Karpas-422 (cell line): ENCODE measurements at regions not wholly inside any gene's neighbourhood (a gene's known extent, or its start where the extent isn't known, plus 50 kb on each side); places are given as distances from the start of the nearest gene placed in this dataset.

Experiments used
- DNase-seq: peaks from one replicate; pipeline ENCODE4 v3.0.0-alpha.2; 2015
- H2AFZ ChIP-seq: fragments of 200-600 bp; sonication (generic); 2 replicates; pipeline ENCODE4 v1.6.1; 2014; ENCODE audit warnings: antibody characterized with exemption, low read length, mixed read lengths
- H3K27ac ChIP-seq: fragments of 200-600 bp; sonication (generic); 2 replicates; pipeline ENCODE4 v1.5.1; 2014; ENCODE audit warnings: mild to moderate bottlenecking, low read length, moderate library complexity
- H3K27me3 ChIP-seq: fragments of 200-600 bp; sonication (generic); 2 replicates; pipeline ENCODE4 v1.6.1; 2014; ENCODE audit warnings: low read length, mixed read lengths
- H3K36me3 ChIP-seq: fragments of 200-600 bp; sonication (generic); 2 replicates; pipeline ENCODE4 v1.6.1; 2014; ENCODE audit warnings: low read length, mixed read lengths; ENCODE audit not compliant: insufficient read depth
- H3K4me1 ChIP-seq: fragments of 200-600 bp; sonication (generic); 2 replicates; pipeline ENCODE4 v1.6.1; 2014; ENCODE audit warnings: mild to moderate bottlenecking, low read length, mixed read lengths
- H3K4me2 ChIP-seq: fragments of 200-600 bp; sonication (generic); 2 replicates; pipeline ENCODE4 v1.6.1; 2014; ENCODE audit warnings: low read length, low read depth, mild to moderate bottlenecking; ENCODE audit not compliant: poor library complexity, severe bottlenecking
- H3K4me3 ChIP-seq: fragments of 200-600 bp; sonication (generic); 2 replicates; pipeline ENCODE4 v1.5.1; 2014; ENCODE audit warnings: mild to moderate bottlenecking, antibody characterized with exemption, low read length, mixed read lengths
- H3K79me2 ChIP-seq: fragments of 200-600 bp; sonication (generic); 2 replicates; pipeline ENCODE4 v1.6.1; 2014; ENCODE audit warnings: mild to moderate bottlenecking, low read length, mixed read lengths
- H3K9ac ChIP-seq: fragments of 200-600 bp; sonication (generic); 2 replicates; pipeline ENCODE4 v1.6.0; 2014; ENCODE audit warnings: low read length
- H3K9me2 ChIP-seq: fragments of 200-600 bp; sonication (generic), shearing (Covaris generic); replicated peaks from 2 replicates; pipeline ENCODE4 v1.6.0; 2014; ENCODE audit warnings: mild to moderate bottlenecking, low read length, moderate library complexity; ENCODE audit not compliant: insufficient read depth
- H3K9me3 ChIP-seq: fragments of 300-700, 200-600 bp; sonication (generic); 2 replicates; pipeline ENCODE4 v1.6.1; 2014; ENCODE audit warnings: low read length, mixed read lengths
- H4K20me1 ChIP-seq: fragments of 200-600 bp; sonication (generic); 2 replicates; pipeline ENCODE4 v1.6.1; 2014; ENCODE audit warnings: mild to moderate bottlenecking, antibody characterized with exemption, low read length, low read depth; ENCODE audit not compliant: insufficient read depth

DNA sequence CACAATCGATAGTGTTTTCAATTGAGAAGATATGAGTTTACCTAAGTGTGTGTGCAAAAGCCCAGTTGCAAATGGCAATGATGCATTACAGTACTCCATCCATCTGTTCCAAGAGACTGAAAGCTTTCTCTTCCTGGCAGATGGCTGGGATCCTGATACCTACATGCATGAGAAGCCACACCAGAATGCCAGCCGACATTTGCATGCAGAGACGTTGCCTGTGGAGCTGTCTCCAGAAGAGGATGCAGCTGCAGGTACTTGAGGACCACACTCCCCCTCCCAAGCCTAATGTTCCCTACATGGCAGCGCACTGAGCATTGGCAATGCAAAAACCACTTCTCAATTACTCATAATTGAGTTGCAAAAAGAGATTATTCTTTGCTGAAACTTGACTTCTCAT lies 332.1 kb downstream of the WDR11 start:
- Histone ChIP-seq H3K27ac (no peak overlapping the region), H3K4me2 (no peak overlapping the region), H3K9ac (no peak overlapping the region), H3K4me3 (no peak overlapping the region), H3K36me3 (no peaks in the 10 kb centered on the region), H2AFZ (no peak overlapping the region), H3K4me1 (no peaks in the 10 kb centered on the region), H3K27me3 (no peaks in the 10 kb centered on the region), H3K79me2 (no peaks in the 10 kb centered on the region), H4K20me1 (no peaks in the 10 kb centered on the region), H3K9me2 (no peaks in the 10 kb centered on the region), H3K9me3 (no peaks in the 10 kb centered on the region)
- DNase-seq, result no peak

DNA sequence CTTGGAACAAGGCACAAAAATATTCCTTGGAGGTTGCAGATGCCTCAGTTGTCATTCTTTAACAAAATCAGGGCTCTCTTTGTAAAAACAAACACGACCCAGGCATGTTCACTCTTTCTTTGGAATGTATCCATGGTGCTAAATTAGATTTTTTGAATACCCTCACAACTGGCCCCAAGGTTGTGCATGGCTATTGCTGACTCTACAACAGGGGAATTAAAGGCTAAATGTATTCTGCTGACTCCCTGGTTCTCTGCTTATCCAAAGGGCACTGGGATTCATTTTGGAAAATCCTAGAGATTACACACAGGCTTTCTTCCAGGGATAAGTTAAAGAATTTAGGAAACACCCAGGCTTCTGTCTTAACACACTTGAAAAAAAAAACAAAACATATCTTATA lies 332.5 kb downstream of the WDR11 start:
- H3K9ac ChIP-seq, result no peak overlapping the region
- H3K9me3 ChIP-seq, result no peaks in the 10 kb centered on the region
- H3K4me3 ChIP-seq, result no peak overlapping the region
- H3K9me2 ChIP-seq, result no peaks in the 10 kb centered on the region
- H3K27ac ChIP-seq, result no peak overlapping the region
- no peaks in the 10 kb centered on the region for H4K20me1 ChIP-seq
- DNase-seq, result no peak
- H3K4me2 ChIP-seq, result no peak overlapping the region
- H2AFZ ChIP-seq, result no peak overlapping the region
- no peaks in the 10 kb centered on the region for H3K27me3 ChIP-seq
- H3K79me2 ChIP-seq, result no peaks in the 10 kb centered on the region
- no peaks in the 10 kb centered on the region for H3K4me1 ChIP-seq
- no peaks in the 10 kb centered on the region for H3K36me3 ChIP-seq

- Histone ChIP-seq H3K27ac (no peak overlapping the region), H3K27me3 (no peaks in the 10 kb centered on the region), H3K79me2 (no peaks in the 10 kb centered on the region), H3K4me1 (no peaks in the 10 kb centered on the region), H3K9me2 (no peaks in the 10 kb centered on the region), H3K4me2 (no peak overlapping the region), H2AFZ (no peak overlapping the region), H3K9me3 (no peaks in the 10 kb centered on the region), H3K36me3 (no peaks in the 10 kb centered on the region), H4K20me1 (no peaks in the 10 kb centered on the region), H3K4me3 (no peak overlapping the region), H3K9ac (no peak overlapping the region)
- DNase-seq, result no peak
Measured at GRCh38 chr10:121185816-121186455, 334.8 kb downstream of the WDR11 start.

DNA sequence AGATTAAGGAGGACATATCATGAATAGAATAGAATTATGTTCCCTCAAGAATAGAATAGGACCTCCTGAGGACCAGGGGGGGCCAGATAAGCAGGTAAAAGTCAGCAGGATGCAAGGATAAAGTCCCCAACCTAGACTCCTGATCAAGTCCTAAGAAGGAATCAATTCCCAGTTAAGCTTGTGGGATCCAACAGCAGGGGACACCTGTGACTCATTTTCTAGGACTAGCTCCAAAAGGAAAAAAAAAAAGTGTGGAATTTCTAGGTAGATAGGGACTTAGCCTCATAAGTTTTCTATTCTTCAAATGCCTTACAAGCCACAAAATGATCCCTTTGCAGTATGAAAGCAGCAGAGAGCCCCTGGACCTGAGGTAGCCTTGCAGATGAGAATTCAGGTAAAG lies 336.2 kb downstream of the WDR11 start:
- DNase-seq, result no peak
- Histone ChIP-seq H3K36me3 (no peaks in the 10 kb centered on the region), H3K4me1 (no peaks in the 10 kb centered on the region), H3K9me3 (no peaks in the 10 kb centered on the region), H3K9ac (no peak overlapping the region), H3K27me3 (no peaks in the 10 kb centered on the region), H3K27ac (no peak overlapping the region), H2AFZ (no peak overlapping the region), H3K4me3 (no peak overlapping the region), H3K9me2 (no peaks in the 10 kb centered on the region), H4K20me1 (no peaks in the 10 kb centered on the region), H3K4me2 (no peak overlapping the region), H3K79me2 (no peaks in the 10 kb centered on the region)

GRCh38 chr10:121188005-121188404 lies 336.8 kb downstream of the WDR11 start:
- Histone ChIP-seq H3K4me2 (no peak overlapping the region), H2AFZ (no peak overlapping the region), H3K4me3 (no peak overlapping the region), H3K27me3 (no peaks in the 10 kb centered on the region), H3K36me3 (no peaks in the 10 kb centered on the region), H4K20me1 (no peaks in the 10 kb centered on the region), H3K4me1 (no peaks in the 10 kb centered on the region), H3K9me2 (no peaks in the 10 kb centered on the region), H3K79me2 (no peaks in the 10 kb centered on the region), H3K27ac (no peak overlapping the region), H3K9me3 (no peaks in the 10 kb centered on the region), H3K9ac (no peak overlapping the region)
- no peak for DNase-seq

DNA sequence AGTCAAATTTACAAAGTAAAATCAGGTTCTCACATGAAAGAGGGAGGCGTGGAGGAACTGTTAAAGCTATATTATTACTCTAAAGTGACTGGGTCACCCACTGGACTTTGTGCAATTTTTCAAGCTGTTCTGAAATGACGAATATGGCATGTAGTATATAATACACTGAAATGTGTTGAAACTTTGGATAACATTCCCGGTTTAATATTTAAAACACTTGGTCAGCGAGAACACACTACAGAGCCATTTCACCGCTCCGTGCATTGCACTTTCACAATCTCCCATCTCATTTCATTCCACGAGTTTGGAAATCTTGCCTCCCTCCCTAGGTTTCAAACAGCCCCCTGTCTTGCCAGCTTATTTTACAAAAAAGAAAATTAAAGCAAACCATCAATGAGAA lies 337.9 kb downstream of the WDR11 start:
- H3K79me2 ChIP-seq, result no peaks in the 10 kb centered on the region
- H3K36me3 ChIP-seq, result no peaks in the 10 kb centered on the region
- H3K4me1 ChIP-seq, result no peaks in the 10 kb centered on the region
- no peak overlapping the region for H3K4me2 ChIP-seq
- no peak for DNase-seq
- H3K27ac ChIP-seq, result no peak overlapping the region
- no peaks in the 10 kb centered on the region for H3K9me2 ChIP-seq
- H3K27me3 ChIP-seq, result no peaks in the 10 kb centered on the region
- H3K4me3 ChIP-seq, result no peak overlapping the region
- H2AFZ ChIP-seq, result no peak overlapping the region
- H3K9me3 ChIP-seq, result no peaks in the 10 kb centered on the region
- no peak overlapping the region for H3K9ac ChIP-seq
- H4K20me1 ChIP-seq, result no peaks in the 10 kb centered on the region

GRCh38 chr10:121194696-121195523 lies 343.7 kb downstream of the WDR11 start:
- no peak overlapping the region for H3K27ac ChIP-seq

GRCh38 chr10:121195524-121195910 lies 344.4 kb downstream of the WDR11 start:
- H3K4me1 ChIP-seq, result no peaks in the 10 kb centered on the region
- no peak overlapping the region for H3K4me3 ChIP-seq
- no peaks in the 10 kb centered on the region for H3K9me3 ChIP-seq
- H3K9ac ChIP-seq, result no peak overlapping the region
- no peaks in the 10 kb centered on the region for H3K9me2 ChIP-seq
- no peaks in the 10 kb centered on the region for H3K79me2 ChIP-seq
- no peaks in the 10 kb centered on the region for H4K20me1 ChIP-seq
- no peak overlapping the region for H3K4me2 ChIP-seq
- DNase-seq, result no peak
- H2AFZ ChIP-seq, result no peak overlapping the region
- H3K27me3 ChIP-seq, result no peaks in the 10 kb centered on the region
- no peaks in the 10 kb centered on the region for H3K36me3 ChIP-seq
- no peak overlapping the region for H3K27ac ChIP-seq

More at GRCh38 chr10:121194696-121195523, 343.7 kb downstream of the WDR11 start:
- H3K4me2 ChIP-seq, result no peak overlapping the region
- no peaks in the 10 kb centered on the region for H3K9me2 ChIP-seq
- no peaks in the 10 kb centered on the region for H3K36me3 ChIP-seq
- no peak overlapping the region for H3K9ac ChIP-seq
- DNase-seq, result no peak
- no peaks in the 10 kb centered on the region for H3K4me1 ChIP-seq
- no peak overlapping the region for H3K4me3 ChIP-seq
- no peaks in the 10 kb centered on the region for H3K27me3 ChIP-seq
- H2AFZ ChIP-seq, result no peak overlapping the region
- H3K9me3 ChIP-seq, result no peaks in the 10 kb centered on the region
- no peaks in the 10 kb centered on the region for H4K20me1 ChIP-seq
- no peaks in the 10 kb centered on the region for H3K79me2 ChIP-seq
